CD4-positive, alpha-beta T cell treated with Interleukin-17A for 1 hour (primary cell): ENCODE measurements at regions not wholly inside any gene's neighbourhood (a gene's known extent, or its start where the extent isn't known, plus 50 kb on each side); places are given as distances from the start of the nearest gene placed in this dataset.

Experiments
- DNase-seq: peaks from one replicate; pipeline ENCODE4 v3.0.0-alpha.2; 2020

DNA sequence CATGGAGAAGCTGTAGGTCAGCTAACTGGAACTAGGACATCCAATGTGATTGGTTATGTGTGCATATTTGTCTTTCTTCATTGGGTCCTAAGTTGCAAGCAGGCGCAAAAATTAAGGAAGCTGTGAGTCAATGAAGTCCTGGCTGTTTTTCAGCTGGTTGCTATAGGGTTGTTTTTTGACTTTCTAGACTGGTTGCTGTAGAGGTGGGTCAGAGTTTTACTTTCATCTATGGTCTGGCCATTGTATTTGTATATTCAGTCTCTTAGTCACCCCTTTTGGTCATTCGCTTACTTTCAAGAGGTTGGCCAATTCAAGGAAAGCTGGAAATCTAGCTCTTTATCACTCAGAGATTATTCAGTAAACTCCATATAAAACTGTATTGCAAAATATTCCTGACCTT, 62.0 kb upstream of the AMZ2 start:
- DNase-seq: no peak

DNA sequence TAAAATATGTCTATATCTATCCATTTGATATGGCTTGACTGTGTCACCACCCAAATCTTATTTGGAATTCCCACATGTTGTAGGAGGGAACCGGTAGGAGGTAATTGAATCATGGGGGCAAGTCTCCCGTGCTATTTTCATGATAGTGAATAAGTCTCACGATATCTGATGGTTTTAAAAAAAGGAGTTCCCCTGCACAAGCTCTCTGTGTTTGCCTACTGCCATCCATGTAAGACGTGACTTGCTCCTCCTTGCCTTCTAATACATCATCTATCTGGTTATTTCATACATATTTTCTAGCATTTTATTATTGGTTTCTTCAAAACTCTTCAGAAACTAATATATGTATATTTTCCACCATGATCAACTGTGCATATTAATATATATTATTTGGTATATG, 57.3 kb upstream of the AMZ2 start:
- DNase-seq: no peak

DNA sequence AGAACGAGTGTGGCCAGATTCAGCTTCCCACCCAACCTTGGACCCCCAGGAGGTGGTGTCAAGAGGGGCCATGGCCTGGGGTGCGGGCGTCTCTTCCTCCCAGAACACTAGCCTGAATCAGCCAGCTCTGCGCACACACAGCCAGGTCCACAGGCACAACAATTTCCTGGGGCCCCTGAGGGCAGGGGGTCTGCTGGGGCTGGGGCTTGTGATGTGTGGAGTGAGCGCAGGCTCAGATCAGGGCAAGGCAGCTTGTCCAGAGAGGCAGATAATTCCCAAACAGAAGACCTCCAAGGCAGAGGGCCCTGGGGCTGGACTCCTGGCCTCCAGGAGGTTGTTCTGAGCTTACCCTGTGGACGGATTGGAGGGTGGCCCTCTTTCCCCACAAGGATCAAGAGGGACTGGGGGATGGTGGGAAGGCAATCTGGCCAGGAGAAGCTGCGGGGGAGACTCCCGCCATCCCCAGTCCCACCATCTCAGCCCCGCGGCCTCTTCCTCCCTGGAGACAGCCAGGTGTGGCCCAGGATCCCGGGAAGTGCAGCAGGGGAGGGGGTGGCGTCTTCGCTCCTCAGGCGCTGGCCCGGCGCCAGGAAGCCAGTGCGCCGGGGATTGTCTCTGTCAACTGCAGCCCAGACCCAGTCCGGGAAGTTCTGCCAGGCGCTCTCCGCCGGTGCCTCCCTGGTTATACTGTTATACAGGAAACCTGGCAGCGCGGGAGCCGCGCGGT, 52.0 kb upstream of the AMZ2 start:
- DNase-seq: no peak

DNA sequence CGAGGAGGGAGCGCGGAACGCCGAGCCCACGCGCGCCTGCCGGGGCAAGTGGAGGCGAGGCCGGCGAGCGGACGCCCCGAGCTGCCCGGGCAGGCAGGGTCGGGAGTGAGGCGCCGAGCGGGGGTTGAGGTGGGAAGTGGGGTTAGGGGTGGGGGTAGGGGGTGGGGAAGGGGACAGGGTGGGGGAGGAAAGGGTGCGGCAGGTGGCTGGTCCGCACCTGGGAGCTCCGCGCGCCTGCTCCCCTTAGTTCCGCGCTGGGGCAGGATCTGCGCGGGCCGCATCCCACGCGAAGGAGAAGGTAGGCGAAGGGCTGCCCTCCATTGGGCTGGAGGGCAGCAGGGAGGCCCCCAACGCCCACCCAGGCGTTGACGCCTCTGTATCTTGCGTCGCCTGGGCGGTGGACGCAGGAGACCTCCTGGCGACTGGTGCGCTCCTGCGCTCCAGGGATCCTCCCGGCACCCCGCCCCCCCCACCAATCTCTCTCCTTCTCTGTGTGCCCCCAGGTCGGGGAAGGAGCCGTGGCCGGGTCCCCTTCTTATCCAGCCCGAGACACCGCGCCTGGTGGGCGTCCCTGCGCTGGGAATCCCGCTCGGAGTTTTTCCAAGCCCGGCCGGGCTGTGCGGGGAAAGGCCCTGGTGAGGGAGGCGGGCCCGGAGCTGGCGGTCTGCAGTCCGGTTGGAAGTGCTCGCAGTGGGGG, 51.3 kb upstream of the AMZ2 start:
- DNase-seq: no peak

DNA sequence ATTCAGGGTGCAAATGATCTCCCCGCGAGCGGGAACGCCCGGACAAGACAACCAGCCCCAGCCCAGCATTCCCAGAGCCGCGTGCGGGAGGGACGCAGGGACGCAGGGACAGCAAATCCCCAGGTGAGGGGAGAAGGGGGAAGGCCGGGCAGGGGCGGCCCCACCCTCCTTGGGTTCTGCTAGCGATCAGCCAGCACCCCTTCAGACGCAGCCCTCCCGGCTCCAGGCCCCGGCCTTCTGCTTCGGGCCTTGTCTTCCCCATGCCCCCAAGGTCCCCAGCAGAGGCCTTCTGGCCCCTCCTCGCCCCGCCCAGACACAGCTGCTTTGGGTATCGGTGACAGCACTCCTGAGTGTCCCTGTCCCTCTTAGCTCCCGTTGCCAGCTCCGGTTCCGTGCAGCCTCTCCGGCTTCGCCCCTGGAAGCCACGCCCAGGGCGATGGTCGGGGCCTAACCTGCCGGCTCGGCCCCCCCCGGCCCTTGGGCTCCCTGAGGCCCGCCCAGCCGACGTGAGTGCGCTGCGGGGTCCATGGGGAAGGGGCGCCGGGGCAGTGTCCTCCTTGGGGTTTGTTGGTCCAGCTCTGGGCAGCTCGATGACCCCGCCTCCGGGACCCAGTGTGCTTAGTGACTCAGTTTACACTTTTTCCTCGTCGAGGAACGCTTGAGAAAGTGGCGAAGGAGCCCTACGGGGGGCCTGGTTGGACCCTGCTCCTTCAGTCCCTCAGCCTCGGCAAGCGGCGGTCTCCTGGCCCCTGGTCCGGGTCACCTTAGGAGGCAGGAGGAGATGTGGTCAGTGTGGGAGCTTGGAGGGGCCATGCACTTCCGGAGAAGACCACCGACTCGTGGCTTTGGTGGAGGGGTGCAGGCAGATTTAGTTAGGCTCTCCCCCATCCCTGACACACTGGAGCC, 50.5 kb upstream of the AMZ2 start:
- peak; percentile 40 for DNase-seq

DNA sequence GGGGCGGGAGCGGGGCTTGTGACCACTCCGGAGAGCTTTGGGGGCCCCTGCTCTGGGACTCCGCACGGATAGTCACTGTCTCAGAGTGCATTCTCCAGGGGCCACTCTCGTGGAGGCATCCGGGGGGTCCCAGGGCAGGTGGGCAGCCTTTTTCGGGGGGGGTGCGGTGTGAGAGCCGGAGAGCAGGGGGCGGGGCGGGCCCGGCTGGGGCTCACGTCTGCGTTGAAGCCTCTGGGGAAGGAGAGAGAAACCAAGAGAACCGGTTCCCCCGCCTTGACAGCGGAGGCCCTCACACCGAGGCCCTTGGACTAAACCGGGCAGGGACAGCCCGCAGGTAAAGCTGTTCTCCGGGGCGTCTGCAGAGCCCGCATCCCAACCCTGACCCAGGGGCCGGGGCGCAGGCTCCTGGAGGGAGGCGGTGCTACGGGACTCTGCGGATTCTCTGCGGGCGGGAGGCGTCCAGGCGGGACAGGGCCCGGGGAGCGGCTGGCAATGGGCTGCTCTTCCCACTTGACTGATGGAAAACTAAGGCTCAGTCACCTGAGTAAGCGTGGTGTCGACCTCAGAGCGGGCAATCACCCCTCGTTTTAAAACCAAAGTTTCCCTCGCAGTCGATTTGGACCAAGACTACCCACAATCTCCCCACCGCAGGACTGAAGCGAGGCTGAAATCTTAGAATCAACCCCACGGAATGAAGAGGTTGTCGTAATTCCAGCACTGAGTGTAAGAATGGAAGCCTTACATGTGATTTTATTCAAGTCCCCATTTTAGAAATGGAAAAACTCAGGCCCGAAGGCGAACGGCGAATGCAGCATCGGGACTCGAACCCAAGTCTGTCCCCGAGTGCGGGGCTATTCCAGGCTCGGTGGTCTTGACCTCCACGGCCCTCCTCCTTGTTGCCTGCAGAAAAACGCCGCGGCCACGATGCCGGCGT, 49.6 kb upstream of the AMZ2 start:
- no peak for DNase-seq
